ENCODE measurements at regions not wholly inside any gene's neighbourhood (a gene's known extent, or its start where the extent isn't known, plus 50 kb on each side); places are given as distances from the start of the nearest gene placed in this dataset.
A peak's percentile ranks its signal among the peaks of the same experiment; 100 is the strongest.
"Not testable (repeated sequence)": the region's sequence is repeated elsewhere in the genome, so short reads cannot be mapped to it uniquely, and the experiment has no call there.

- DNase-seq (ENCODE audit: low spot score) = no peak
Observed at GRCh38 chr9:1918108-1918507, 97.0 kb upstream of the SMARCA2 start.

GRCh38 chr9:1918622-1919021, 96.5 kb upstream of the SMARCA2 start:
- no peak for DNase-seq (ENCODE audit: low spot score)

- no peak for DNase-seq (ENCODE audit: low spot score)
Observed at GRCh38 chr9:1919229-1919628, 95.9 kb upstream of the SMARCA2 start.

DNA sequence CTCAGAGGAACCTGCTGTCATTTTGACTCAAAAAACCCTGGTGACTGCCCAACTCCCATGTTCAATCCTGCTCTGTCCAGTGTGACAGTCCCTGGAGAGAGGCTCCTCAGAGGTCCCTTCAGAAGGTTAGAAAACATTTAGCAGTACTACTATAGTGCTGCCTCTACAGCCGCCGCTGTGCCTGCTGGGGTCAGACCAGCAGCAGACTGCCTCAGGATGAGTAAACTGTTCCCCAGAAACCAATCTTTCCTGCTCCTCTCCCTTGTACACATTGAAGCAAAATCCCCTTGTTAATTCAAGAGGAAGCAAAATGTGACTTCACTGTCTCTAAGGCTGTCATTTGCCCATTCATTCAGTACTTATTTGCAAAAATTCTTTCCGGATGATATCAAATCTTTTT, 94.8 kb upstream of the SMARCA2 start:
- no peak for DNase-seq (ENCODE audit: low spot score)

DNA sequence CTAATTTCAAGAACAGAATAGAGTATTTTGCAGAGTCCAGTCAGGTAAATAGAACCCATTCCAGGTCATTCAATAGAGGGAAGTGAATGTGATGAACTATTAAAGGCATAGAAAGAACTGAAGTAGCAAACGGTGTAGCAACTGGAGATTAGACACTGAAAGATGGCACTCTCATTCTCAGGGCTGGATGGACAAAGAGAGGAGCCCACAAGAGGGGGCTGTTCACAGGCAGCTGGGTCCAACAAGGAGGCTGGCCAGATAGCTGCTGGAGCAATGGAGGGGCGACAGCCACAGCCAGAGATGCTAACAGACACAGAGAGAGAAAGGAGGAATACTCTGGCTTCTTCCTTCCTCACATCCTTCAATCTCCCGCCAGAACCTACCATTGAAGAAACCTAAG, 93.1 kb upstream of the SMARCA2 start:
- no peak for DNase-seq (ENCODE audit: low spot score)

- DNase-seq (ENCODE audit: low spot score) = no peak
Observed at GRCh38 chr9:1927546-1927945, 87.6 kb upstream of the SMARCA2 start.

DNA sequence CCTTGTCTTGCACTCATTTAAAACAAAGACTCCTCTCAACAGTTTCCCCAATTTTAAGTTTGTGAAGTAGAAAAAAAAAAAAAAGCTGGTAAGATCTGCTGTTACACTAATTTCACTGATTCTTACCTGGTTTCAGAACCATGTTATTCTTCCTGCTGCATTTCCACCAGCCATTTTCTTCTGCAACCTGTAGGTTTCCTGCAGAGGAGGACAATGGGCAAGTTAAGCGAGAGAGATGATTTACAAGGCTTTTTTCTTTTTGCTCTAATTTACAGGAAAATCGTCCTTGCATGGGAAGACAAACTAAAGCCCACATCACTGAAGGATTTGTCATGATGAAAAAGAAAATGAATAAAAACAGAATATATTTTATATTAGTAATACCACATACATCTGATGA, 86.0 kb upstream of the SMARCA2 start:
- DNase-seq (ENCODE audit: low spot score) = no peak

DNA sequence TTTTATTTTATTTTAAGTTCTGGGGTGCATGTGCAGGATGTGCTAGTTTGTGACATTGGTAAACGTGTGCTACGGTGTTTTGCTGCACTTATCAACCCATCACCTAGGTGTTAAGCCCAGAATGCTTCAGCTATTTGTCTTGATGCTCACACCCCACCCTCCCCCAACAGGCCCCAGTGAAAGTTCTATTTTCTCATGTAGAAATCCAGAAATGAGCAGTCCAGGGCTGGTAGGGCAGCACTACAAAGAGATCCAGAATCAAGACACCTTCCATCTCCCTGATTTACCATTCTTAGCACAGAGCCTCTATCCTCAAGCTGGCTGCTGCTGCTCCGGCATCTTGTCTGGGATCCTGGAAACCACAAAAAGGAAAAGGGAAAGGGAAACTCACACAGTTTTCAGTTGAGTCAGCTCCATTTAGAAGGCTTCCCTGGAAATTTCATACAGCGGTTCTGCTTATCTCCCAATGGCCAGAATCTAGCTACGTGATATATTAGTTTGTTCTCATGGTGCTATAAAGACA, 85.4 kb upstream of the SMARCA2 start:
- no peak for DNase-seq (ENCODE audit: low spot score)

- not testable (repeated sequence) for DNase-seq (ENCODE audit: low spot score)
Observed at GRCh38 chr9:1930245-1930736, 84.9 kb upstream of the SMARCA2 start.

DNA sequence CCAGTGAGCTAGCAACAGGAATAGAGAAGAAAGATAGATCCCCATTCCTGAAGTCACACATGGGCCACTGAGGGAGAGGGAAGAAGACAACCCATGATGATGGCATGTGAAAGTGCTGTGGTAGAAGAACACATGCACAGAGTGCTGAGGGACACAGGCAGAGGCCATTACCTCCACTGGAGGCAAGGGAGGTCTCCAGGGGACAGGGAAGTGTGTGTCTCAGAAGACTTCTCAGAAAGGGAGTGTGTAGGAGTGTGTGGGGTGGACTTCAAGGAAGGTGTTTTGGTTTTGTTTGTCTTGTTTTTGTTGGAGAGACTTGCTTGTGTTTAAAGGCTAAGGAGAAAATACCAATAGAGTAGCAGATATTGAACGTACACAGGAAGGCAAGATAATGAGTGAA, 77.0 kb upstream of the SMARCA2 start:
- no peak for DNase-seq (ENCODE audit: low spot score)

GRCh38 chr9:1938675-1939170, 76.4 kb upstream of the SMARCA2 start:
- no peak for DNase-seq (ENCODE audit: low spot score)

- DNase-seq (ENCODE audit: low spot score) = no peak
Observed at GRCh38 chr9:1939466-1939865, 75.7 kb upstream of the SMARCA2 start.

- peak; percentile 43 for DNase-seq (ENCODE audit: low spot score)
Observed at GRCh38 chr9:1939926-1940368, 75.2 kb upstream of the SMARCA2 start.

GRCh38 chr9:1941989-1942388, 73.2 kb upstream of the SMARCA2 start:
- no peak for DNase-seq (ENCODE audit: low spot score)

GRCh38 chr9:1946526-1947283, 68.4 kb upstream of the SMARCA2 start:
- DNase-seq (ENCODE audit: low spot score) = no peak

DNA sequence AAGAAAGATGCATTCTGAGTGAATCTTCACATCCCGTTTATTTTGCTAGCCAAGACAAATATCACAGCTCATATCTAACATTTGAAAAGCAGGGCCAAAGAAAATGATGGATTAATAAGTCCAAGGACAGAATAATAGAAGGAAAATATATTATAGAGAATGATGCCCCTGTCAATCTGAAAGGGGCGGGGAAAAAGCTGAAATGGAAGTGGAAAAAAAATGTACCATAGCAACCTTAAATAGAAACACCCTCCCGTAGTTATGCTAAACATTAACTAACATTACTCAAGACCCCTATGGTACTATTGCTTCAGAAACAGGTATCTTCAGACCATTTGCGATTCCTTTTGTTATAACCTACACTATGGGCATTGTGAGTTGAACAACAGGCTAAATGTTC, 67.7 kb upstream of the SMARCA2 start:
- no peak for DNase-seq (ENCODE audit: low spot score)

DNA sequence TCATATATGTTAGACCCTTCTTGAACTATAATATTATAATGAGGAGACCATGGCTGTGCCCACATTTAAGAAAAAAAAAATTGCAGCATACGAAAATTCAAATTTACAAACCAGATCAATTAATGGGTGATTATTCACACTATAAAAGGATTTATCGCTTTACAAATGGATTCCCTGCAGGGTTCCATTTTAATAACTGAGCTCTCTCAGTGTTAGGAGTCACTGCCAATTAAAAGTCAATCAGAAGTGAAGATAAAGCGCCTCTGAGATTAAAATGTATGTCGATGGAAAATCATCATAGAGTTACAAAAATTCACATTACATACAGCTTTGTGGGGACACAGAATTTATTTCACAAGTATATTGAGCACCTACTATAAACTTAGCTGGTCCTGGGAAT, 66.6 kb upstream of the SMARCA2 start:
- no peak for DNase-seq (ENCODE audit: low spot score)

- no peak for DNase-seq (ENCODE audit: low spot score)
Observed at GRCh38 chr9:1951446-1951845, 63.7 kb upstream of the SMARCA2 start.

- DNase-seq (ENCODE audit: low spot score) = no peak
Observed at GRCh38 chr9:1952001-1952400, 63.1 kb upstream of the SMARCA2 start.

DNA sequence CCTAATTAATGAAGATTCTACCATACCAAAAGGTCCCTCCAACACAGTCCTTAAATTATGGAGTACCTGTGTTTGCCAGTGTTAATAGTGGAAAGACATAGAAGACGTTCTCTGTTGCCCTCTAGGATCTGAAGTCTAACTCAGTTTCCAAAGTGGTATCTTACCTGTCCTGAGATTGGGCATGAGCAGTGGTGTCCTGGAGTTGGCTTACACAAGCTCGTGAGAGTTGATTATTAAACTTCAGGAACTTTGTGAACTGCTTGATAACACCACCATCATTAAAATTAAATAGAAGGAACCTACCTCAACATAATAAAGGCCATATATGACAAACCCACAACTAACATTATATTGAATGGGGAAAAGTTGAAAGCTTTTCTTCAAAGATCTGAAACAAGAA, 60.9 kb upstream of the SMARCA2 start:
- DNase-seq (ENCODE audit: low spot score) = no peak

DNA sequence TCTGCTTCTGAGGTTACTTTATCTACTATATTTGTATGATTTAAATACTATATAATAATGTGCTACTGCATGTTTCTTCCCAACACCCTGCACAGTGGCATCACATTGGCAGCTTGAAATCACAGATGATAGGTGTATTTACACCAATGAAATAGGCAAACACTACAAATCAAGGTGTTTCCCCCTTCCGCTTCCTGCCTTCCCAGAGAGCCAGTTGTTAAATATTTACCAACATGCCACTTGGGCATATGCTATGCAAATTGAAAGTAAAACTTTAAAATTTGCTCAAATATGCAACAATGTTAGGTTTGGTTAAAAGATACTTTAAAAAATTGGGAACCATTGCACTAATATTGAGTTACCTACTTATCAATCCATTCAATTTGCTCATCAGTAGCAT, 58.2 kb upstream of the SMARCA2 start:
- no peak for DNase-seq (ENCODE audit: low spot score)

DNA sequence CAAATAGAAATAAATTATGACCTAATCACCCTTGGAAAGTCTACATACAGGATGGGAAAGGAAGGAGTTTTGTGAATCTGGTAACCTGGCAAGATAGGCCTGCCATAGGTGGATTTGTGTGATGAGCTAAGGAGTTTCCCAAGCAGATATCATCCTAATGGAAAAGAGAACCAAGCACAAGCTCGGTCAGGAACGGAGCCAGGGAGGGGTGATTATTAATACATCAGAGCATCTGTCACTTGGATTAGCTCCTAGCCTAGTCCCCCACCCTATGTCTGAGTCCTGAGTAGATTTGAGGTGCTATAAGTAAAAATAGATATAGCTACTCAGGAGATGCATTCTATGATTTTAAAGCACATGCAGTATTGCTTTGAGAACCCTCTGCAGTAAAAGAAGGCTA, 57.3 kb upstream of the SMARCA2 start:
- DNase-seq (ENCODE audit: low spot score) = no peak

DNA sequence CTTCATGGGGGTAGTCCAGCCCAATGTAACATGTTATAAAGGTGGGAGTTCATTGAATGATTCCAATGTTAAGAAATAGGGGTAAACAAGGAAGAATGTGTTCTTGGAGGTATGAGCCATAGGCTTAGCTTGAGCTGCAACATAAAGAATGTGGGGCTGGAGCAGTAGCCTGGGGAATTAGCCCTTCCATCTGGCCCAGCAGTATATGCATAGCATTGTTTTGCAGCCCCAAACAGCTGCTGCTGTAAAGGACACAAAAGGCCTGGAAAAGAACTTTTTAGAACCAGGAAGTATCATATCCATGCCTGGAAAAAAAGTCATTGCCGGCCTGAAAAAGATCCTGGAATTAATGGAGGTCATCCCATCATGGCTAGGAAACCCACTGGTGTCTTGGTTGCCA, 55.8 kb upstream of the SMARCA2 start:
- DNase-seq (ENCODE audit: low spot score) = no peak
